HG02970 (cell line): ENCODE measurements at regions not wholly inside any gene's neighbourhood (a gene's known extent, or its start where the extent isn't known, plus 50 kb on each side); places are given as distances from the start of the nearest gene placed in this dataset.

Source experiments
- ATAC-seq: cut with Tn5 transposase; IDR thresholded peaks from one replicate; pipeline ENCODE4 v1.9.1; 2021; ENCODE audit warnings: mild to moderate bottlenecking, moderate library complexity, moderate number of reproducible peaks; ENCODE audit not compliant: unreplicated experiment, low FRiP score

- ATAC-seq = no peak
Observed at GRCh38 chr5:166013415-166013814, 2278.0 kb upstream of the WWC1 start.

GRCh38 chr5:166014256-166014655 lies 2277.2 kb upstream of the WWC1 start:
- ATAC-seq = no peak

GRCh38 chr5:166018716-166019115 lies 2272.7 kb upstream of the WWC1 start:
- ATAC-seq = no peak

- no peak for ATAC-seq
Observed at GRCh38 chr5:166022065-166022464, 2269.4 kb upstream of the WWC1 start.

- ATAC-seq = no peak
Observed at GRCh38 chr5:166024970-166025369, 2266.5 kb upstream of the WWC1 start.

- no peak for ATAC-seq
Observed at GRCh38 chr5:166027582-166027981, 2263.9 kb upstream of the WWC1 start.

GRCh38 chr5:166031926-166032325 lies 2259.5 kb upstream of the WWC1 start:
- ATAC-seq = no peak

- ATAC-seq = no peak
Observed at GRCh38 chr5:166032601-166033000, 2258.8 kb upstream of the WWC1 start.

GRCh38 chr5:166045961-166046360 lies 2245.5 kb upstream of the WWC1 start:
- no peak for ATAC-seq

GRCh38 chr5:166046956-166047355 lies 2244.5 kb upstream of the WWC1 start:
- ATAC-seq = no peak

GRCh38 chr5:166050531-166050930 lies 2240.9 kb upstream of the WWC1 start:
- no peak for ATAC-seq

GRCh38 chr5:166058660-166059059 lies 2232.8 kb upstream of the WWC1 start:
- no peak for ATAC-seq

- no peak for ATAC-seq
Observed at GRCh38 chr5:166062094-166062493, 2229.4 kb upstream of the WWC1 start.

- ATAC-seq = no peak
Observed at GRCh38 chr5:166062719-166063118, 2228.7 kb upstream of the WWC1 start.

GRCh38 chr5:166063261-166063660 lies 2228.2 kb upstream of the WWC1 start:
- no peak for ATAC-seq

GRCh38 chr5:166068547-166069335 lies 2222.7 kb upstream of the WWC1 start:
- no peak for ATAC-seq

- no peak for ATAC-seq
Observed at GRCh38 chr5:166073901-166074581, 2217.4 kb upstream of the WWC1 start.

- no peak for ATAC-seq
Observed at GRCh38 chr5:166074582-166075481, 2216.6 kb upstream of the WWC1 start.

- ATAC-seq = no peak
Observed at GRCh38 chr5:166083183-166083959, 2208.1 kb upstream of the WWC1 start.

- no peak for ATAC-seq
Observed at GRCh38 chr5:166086568-166086967, 2204.9 kb upstream of the WWC1 start.
